ENCODE measurements at regions not wholly inside any gene's neighbourhood (a gene's known extent, or its start where the extent isn't known, plus 50 kb on each side); places are given as distances from the start of the nearest gene placed in this dataset.

GRCh38 chr6:114404339-114404955 lies 61.6 kb upstream of the HS3ST5 start:
- Histone ChIP-seq H3K36me3 (ENCODE audit: control insufficient read depth, low read length) (no peaks in the 10 kb centered on the region), H3K4me3 (ENCODE audit: low read length) (no peak overlapping the region), H3K27ac (ENCODE audit: low read depth, low read length) (no peak overlapping the region), H3K9me2 (replicated peaks; ENCODE audit: control insufficient read depth, low read length) (no peaks in the 10 kb centered on the region), H4K20me1 (ENCODE audit: control insufficient read depth, insufficient read depth, low read depth, low read length) (no peaks in the 10 kb centered on the region), H3K9me3 (ENCODE audit: control insufficient read depth, insufficient read depth, low read length) (no peaks in the 10 kb centered on the region), H3K79me2 (ENCODE audit: control insufficient read depth, low read length) (no peaks in the 10 kb centered on the region), H3K4me1 (ENCODE audit: control insufficient read depth, low read length) (no peaks in the 10 kb centered on the region), H3K4me2 (ENCODE audit: low read length) (no peak overlapping the region), H3F3A (ENCODE audit: control insufficient read depth, insufficient read depth) (no peaks in the 10 kb centered on the region), H3K27me3 (ENCODE audit: control insufficient read depth, low read length) (no peaks in the 10 kb centered on the region)
- TF ChIP-seq CTCF (IDR thresholded peaks at IDR 0.05; ENCODE audit: low read depth, low read length, poor library complexity, severe bottlenecking) (no peak), EZH2phosphoT487 (IDR thresholded peaks at IDR 0.05; ENCODE audit: borderline replicate concordance, low read length) (no peak)

- Histone ChIP-seq H3K27me3 (ENCODE audit: control insufficient read depth, low read length) (no peaks in the 10 kb centered on the region), H3K4me2 (ENCODE audit: low read length) (no peak overlapping the region), H3K79me2 (ENCODE audit: control insufficient read depth, low read length) (no peaks in the 10 kb centered on the region), H3K4me1 (ENCODE audit: control insufficient read depth, low read length) (no peaks in the 10 kb centered on the region), H4K20me1 (ENCODE audit: control insufficient read depth, insufficient read depth, low read depth, low read length) (no peaks in the 10 kb centered on the region), H3K9me2 (replicated peaks; ENCODE audit: control insufficient read depth, low read length) (no peaks in the 10 kb centered on the region), H3K4me3 (ENCODE audit: low read length) (no peak overlapping the region), H3K36me3 (ENCODE audit: control insufficient read depth, low read length) (no peaks in the 10 kb centered on the region), H3F3A (ENCODE audit: control insufficient read depth, insufficient read depth) (no peaks in the 10 kb centered on the region), H3K27ac (ENCODE audit: low read depth, low read length) (no peak overlapping the region), H3K9me3 (ENCODE audit: control insufficient read depth, insufficient read depth, low read length) (no peaks in the 10 kb centered on the region)
- TF ChIP-seq EZH2phosphoT487 (IDR thresholded peaks at IDR 0.05; ENCODE audit: borderline replicate concordance, low read length) (no peak), CTCF (IDR thresholded peaks at IDR 0.05; ENCODE audit: low read depth, low read length, poor library complexity, severe bottlenecking) (no peak)
Measured at GRCh38 chr6:114403858-114404257, 61.0 kb upstream of the HS3ST5 start.

- Histone ChIP-seq H3K27me3 (ENCODE audit: control insufficient read depth, low read length) (no peaks in the 10 kb centered on the region), H3K27ac (ENCODE audit: low read depth, low read length) (no peak overlapping the region), H3K9me3 (ENCODE audit: control insufficient read depth, insufficient read depth, low read length) (no peaks in the 10 kb centered on the region), H3K79me2 (ENCODE audit: control insufficient read depth, low read length) (no peaks in the 10 kb centered on the region), H4K20me1 (ENCODE audit: control insufficient read depth, insufficient read depth, low read depth, low read length) (no peaks in the 10 kb centered on the region), H3K36me3 (ENCODE audit: control insufficient read depth, low read length) (no peaks in the 10 kb centered on the region), H3K9me2 (replicated peaks; ENCODE audit: control insufficient read depth, low read length) (no peaks in the 10 kb centered on the region), H3F3A (ENCODE audit: control insufficient read depth, insufficient read depth) (no peaks in the 10 kb centered on the region), H3K4me3 (ENCODE audit: low read length) (no peak overlapping the region), H3K4me1 (ENCODE audit: control insufficient read depth, low read length) (no peaks in the 10 kb centered on the region), H3K4me2 (ENCODE audit: low read length) (no peak overlapping the region)
- TF ChIP-seq CTCF (IDR thresholded peaks at IDR 0.05; ENCODE audit: low read depth, low read length, poor library complexity, severe bottlenecking) (no peak), EZH2phosphoT487 (IDR thresholded peaks at IDR 0.05; ENCODE audit: borderline replicate concordance, low read length) (no peak)
Measured at GRCh38 chr6:114398481-114398880, 55.7 kb upstream of the HS3ST5 start.
